ENCODE measurements at regions not wholly inside any gene's neighbourhood (a gene's known extent, or its start where the extent isn't known, plus 50 kb on each side); places are given as distances from the start of the nearest gene placed in this dataset.

- TF ChIP-seq CEBPB (IDR thresholded peaks at IDR 0.05), result no peak
- no peak for TF ChIP-seq TEAD4 (IDR thresholded peaks at IDR 0.05)
- TF ChIP-seq TAF1 (IDR thresholded peaks at IDR 0.05; ENCODE audit: low read depth), result no peak
These were observed 795.8 kb downstream of the QKI start for GRCh38 chr6:164210323-164210722.
